WTC11 (cell line): ENCODE measurements at regions not wholly inside any gene's neighbourhood (a gene's known extent, or its start where the extent isn't known, plus 50 kb on each side); places are given as distances from the start of the nearest gene placed in this dataset.

ENCODE experiments used
- CREM ChIP-seq: sonication (generic); formaldehyde crosslinking; IDR thresholded peaks from 2 replicates; pipeline ENCODE4 v1.8.1; 2022; ENCODE audit warnings: mild to moderate bottlenecking, missing genetic modification reagents, moderate library complexity
- ELF4 ChIP-seq: sonication (generic); formaldehyde crosslinking; IDR thresholded peaks from 2 replicates; pipeline ENCODE4 v1.8.1; 2022; ENCODE audit warnings: low read depth, mild to moderate bottlenecking, moderate library complexity, missing genetic modification reagents
- JUN ChIP-seq: sonication (generic); formaldehyde crosslinking; IDR thresholded peaks from 2 replicates; pipeline ENCODE4 v1.8.0; 2023; ENCODE audit warnings: mild to moderate bottlenecking, missing genetic modification reagents
- KAT7 ChIP-seq: sonication (generic); formaldehyde crosslinking; IDR thresholded peaks from 2 replicates; pipeline ENCODE4 v1.8.1; 2023; ENCODE audit warnings: missing genetic modification reagents, mild to moderate bottlenecking, borderline replicate concordance
- NR2C2 ChIP-seq: sonication (generic); formaldehyde crosslinking; IDR thresholded peaks from 2 replicates; pipeline ENCODE4 v1.8.0; 2022; ENCODE audit warnings: mild to moderate bottlenecking, missing genetic modification reagents
- NR3C1 ChIP-seq: sonication (generic); formaldehyde crosslinking; conservative IDR thresholded peaks from 2 replicates; pipeline ENCODE4 v1.8.1; 2023; ENCODE audit warnings: low read depth, mild to moderate bottlenecking, missing genetic modification reagents
- SMAD3 ChIP-seq: sonication (generic); formaldehyde crosslinking; IDR thresholded peaks from 2 replicates; pipeline ENCODE4 v1.8.0; 2022; ENCODE audit warnings: missing genetic modification reagents, mild to moderate bottlenecking, borderline replicate concordance
- ZNF138 ChIP-seq: sonication (generic); formaldehyde crosslinking; conservative IDR thresholded peaks from 2 replicates; pipeline ENCODE4 v1.8.1; 2022; ENCODE audit warnings: mild to moderate bottlenecking, moderate library complexity, missing genetic modification reagents
- ZNF423 ChIP-seq: fragments of 250-450 bp; sonication (Bioruptor Pico); IDR thresholded peaks from 2 replicates; pipeline ENCODE4 v2.1.2; 2022; ENCODE audit warnings: mild to moderate bottlenecking, moderate library complexity
- TF ChIP-seq, protein P1 (sequence below): sonication (generic); formaldehyde crosslinking; IDR thresholded peaks from 2 replicates; pipeline ENCODE4 v1.8.1; 2023; ENCODE audit warnings: mild to moderate bottlenecking, missing genetic modification reagents, moderate library complexity
- TF ChIP-seq, protein P2 (sequence below): fragments of 200-600 bp; IDR thresholded peaks from 2 replicates; pipeline ENCODE4 v1.8.0; 2022; ENCODE audit warnings: antibody characterized with exemption
- TF ChIP-seq, protein P3 (sequence below): sonication (generic); formaldehyde crosslinking; IDR thresholded peaks from 2 replicates; pipeline ENCODE4 v1.8.0; 2022; ENCODE audit warnings: mild to moderate bottlenecking, missing genetic modification reagents
- TF ChIP-seq, protein P4 (sequence below): sonication (generic); formaldehyde crosslinking; IDR thresholded peaks from 2 replicates; pipeline ENCODE4 v1.8.0; 2022; ENCODE audit warnings: mild to moderate bottlenecking, missing genetic modification reagents
- TF ChIP-seq, protein P5 (sequence below): sonication (generic); formaldehyde crosslinking; IDR thresholded peaks from 2 replicates; pipeline ENCODE4 v1.8.1; 2023; ENCODE audit warnings: mild to moderate bottlenecking, missing genetic modification reagents, moderate library complexity

DNA sequence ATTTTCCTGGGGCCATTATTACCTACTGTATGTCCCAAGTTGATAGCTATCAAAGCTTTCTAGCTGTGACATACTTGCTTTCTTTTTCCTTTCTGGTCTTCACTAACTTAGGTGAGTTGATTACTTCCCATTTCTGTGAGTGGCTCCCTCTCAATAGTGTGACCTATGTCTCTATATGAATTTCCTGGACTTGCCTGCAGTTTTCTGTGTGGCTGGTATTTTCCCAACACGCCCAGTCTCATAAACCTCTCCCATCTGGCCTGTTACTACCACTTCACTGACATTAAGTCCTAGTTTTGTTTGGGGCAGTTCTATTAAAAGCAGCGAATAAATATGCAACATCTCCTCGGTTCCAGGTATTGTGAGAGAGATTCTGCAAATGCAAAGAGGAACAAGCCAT is 671.2 kb downstream of the SI start:
- TF ChIP-seq, protein P1, sequence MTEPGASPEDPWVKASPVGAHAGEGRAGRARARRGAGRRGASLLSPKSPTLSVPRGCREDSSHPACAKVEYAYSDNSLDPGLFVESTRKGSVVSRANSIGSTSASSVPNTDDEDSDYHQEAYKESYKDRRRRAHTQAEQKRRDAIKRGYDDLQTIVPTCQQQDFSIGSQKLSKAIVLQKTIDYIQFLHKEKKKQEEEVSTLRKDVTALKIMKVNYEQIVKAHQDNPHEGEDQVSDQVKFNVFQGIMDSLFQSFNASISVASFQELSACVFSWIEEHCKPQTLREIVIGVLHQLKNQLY (CRISPR knock-in tag): no peak
- TF ChIP-seq ZNF423 (CRISPR knock-in tag): no peak
- TF ChIP-seq, protein P2, sequence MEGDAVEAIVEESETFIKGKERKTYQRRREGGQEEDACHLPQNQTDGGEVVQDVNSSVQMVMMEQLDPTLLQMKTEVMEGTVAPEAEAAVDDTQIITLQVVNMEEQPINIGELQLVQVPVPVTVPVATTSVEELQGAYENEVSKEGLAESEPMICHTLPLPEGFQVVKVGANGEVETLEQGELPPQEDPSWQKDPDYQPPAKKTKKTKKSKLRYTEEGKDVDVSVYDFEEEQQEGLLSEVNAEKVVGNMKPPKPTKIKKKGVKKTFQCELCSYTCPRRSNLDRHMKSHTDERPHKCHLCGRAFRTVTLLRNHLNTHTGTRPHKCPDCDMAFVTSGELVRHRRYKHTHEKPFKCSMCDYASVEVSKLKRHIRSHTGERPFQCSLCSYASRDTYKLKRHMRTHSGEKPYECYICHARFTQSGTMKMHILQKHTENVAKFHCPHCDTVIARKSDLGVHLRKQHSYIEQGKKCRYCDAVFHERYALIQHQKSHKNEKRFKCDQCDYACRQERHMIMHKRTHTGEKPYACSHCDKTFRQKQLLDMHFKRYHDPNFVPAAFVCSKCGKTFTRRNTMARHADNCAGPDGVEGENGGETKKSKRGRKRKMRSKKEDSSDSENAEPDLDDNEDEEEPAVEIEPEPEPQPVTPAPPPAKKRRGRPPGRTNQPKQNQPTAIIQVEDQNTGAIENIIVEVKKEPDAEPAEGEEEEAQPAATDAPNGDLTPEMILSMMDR: no peak
- TF ChIP-seq ELF4: no peak
- TF ChIP-seq, protein P3, sequence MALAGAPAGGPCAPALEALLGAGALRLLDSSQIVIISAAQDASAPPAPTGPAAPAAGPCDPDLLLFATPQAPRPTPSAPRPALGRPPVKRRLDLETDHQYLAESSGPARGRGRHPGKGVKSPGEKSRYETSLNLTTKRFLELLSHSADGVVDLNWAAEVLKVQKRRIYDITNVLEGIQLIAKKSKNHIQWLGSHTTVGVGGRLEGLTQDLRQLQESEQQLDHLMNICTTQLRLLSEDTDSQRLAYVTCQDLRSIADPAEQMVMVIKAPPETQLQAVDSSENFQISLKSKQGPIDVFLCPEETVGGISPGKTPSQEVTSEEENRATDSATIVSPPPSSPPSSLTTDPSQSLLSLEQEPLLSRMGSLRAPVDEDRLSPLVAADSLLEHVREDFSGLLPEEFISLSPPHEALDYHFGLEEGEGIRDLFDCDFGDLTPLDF (CRISPR knock-in tag): no peak
- no peak for TF ChIP-seq KAT7 (CRISPR knock-in tag)
- no peak for TF ChIP-seq NR3C1 (CRISPR knock-in tag)
- no peak for TF ChIP-seq JUN (CRISPR knock-in tag)
- TF ChIP-seq, protein P4, sequence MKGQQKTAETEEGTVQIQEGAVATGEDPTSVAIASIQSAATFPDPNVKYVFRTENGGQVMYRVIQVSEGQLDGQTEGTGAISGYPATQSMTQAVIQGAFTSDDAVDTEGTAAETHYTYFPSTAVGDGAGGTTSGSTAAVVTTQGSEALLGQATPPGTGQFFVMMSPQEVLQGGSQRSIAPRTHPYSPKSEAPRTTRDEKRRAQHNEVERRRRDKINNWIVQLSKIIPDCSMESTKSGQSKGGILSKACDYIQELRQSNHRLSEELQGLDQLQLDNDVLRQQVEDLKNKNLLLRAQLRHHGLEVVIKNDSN (CRISPR knock-in tag): no peak
- no peak for TF ChIP-seq NR2C2 (CRISPR knock-in tag)
- no peak for TF ChIP-seq ZNF138 (CRISPR knock-in tag)
- no peak for TF ChIP-seq CREM (CRISPR knock-in tag)
- TF ChIP-seq SMAD3 (CRISPR knock-in tag): no peak
- TF ChIP-seq, protein P5, sequence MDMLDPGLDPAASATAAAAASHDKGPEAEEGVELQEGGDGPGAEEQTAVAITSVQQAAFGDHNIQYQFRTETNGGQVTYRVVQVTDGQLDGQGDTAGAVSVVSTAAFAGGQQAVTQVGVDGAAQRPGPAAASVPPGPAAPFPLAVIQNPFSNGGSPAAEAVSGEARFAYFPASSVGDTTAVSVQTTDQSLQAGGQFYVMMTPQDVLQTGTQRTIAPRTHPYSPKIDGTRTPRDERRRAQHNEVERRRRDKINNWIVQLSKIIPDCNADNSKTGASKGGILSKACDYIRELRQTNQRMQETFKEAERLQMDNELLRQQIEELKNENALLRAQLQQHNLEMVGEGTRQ (CRISPR knock-in tag): no peak
